RWPE1 (cell line): ENCODE measurements at regions not wholly inside any gene's neighbourhood (a gene's known extent, or its start where the extent isn't known, plus 50 kb on each side); places are given as distances from the start of the nearest gene placed in this dataset.

Experiments
- CTCF ChIA-PET: fragments of 350-600 bp; sonication (Branson Sonifier 250); formaldehyde crosslinking; extraction: SDS; loops from one replicate; lab custom pipeline; 2021; lab: Yijun Ruan, JAX
- POLR2A ChIA-PET: fragments of 400-600 bp; formaldehyde crosslinking; extraction: SDS; loops from one replicate; lab custom pipeline; 2020; ENCODE audit warnings: antibody characterized with exemption; ENCODE audit not compliant: low non-redundant PET; lab: Yijun Ruan, JAX
- DNase-seq: peaks from one replicate; pipeline ENCODE4 v3.0.0; 2012; ENCODE audit warnings: low spot score
- H3K27ac ChIP-seq: fragments of 450-650 bp; 2 replicates; pipeline ENCODE4 v1.5.1; 2017
- CTCF ChIP-seq: fragments of 450-650 bp; conservative IDR thresholded peaks from 2 replicates; pipeline ENCODE4 v1.5.1; 2017; ENCODE audit warnings: low read depth, mild to moderate bottlenecking

DNA sequence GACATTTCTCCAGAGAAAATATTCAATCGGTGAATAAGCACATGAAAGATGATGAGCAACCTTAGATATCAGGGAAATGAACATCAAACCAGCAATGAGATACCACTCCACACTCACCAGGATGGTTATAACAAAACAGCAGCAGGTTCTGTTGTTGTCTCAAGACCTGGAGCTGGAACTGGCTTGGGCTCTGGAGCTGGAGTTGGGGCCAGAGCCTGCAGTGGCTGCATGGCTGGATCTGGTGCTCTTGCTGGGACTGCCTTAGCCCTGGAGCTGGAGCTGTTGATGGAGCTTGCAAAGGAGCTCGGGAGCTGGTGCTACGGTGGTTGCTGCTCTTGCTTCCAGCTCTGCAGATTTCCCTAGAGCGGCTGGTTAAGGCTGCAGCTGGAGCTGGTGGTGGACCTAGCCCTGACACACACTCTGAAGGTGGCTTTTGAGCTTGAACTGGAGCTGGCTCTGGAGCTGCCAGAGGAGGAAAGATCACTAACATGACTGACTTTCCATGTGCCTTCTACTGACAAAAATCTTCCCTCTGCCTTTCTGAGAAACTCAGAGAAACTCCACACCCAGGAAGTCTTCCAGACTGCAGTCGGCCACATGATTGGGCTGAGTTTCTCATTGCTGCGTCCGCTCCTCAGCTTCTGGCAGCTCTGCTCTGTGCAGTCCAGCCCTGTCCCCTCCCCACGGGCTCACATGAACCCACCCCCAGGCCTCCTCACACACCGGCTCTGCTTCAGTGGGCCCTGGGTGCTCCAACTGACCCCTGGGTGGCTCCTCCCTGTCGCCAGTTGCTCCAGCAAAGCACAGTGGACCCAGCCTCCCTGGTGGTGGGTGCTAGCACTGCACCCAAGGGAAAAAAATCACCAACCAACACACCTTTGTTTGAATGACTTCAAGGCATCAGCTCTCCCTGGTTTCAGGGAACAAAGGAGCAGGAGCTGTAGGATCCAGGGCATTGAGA is 139.1 kb upstream of the FMN2 start:
- ChIA-PET POLR2A (no interaction called here), CTCF (interaction anchor here (0.5 to 1.5 kb wide), 14 partner anchors 11 to 1946 kb away, joined by 3 to 7 read pairs (median 4); no protein-coding TSS in a partner anchor)
- DNase-seq = peak; percentile 13
- no peak overlapping the region for H3K27ac ChIP-seq
- TF ChIP-seq CTCF = no peak; the same call in 1 of the 2 replicates

GRCh38 chr1:239954836-239955235 is 136.8 kb upstream of the FMN2 start:
- no peak for TF ChIP-seq CTCF
- DNase-seq = no peak
- ChIA-PET POLR2A (no interaction called here), CTCF (no interaction called here)
- no peak overlapping the region for H3K27ac ChIP-seq

GRCh38 chr1:239955431-239955830 is 136.3 kb upstream of the FMN2 start:
- H3K27ac ChIP-seq = no peak overlapping the region
- ChIA-PET POLR2A (no interaction called here), CTCF (no interaction called here)
- DNase-seq = no peak
- TF ChIP-seq CTCF = no peak

- DNase-seq = no peak
- CTCF ChIA-PET = no interaction called here
- H3K27ac ChIP-seq = no peak overlapping the region
- TF ChIP-seq CTCF = no peak
- POLR2A ChIA-PET = no interaction called here
These were observed 135.4 kb upstream of the FMN2 start for GRCh38 chr1:239956263-239956662.

DNA sequence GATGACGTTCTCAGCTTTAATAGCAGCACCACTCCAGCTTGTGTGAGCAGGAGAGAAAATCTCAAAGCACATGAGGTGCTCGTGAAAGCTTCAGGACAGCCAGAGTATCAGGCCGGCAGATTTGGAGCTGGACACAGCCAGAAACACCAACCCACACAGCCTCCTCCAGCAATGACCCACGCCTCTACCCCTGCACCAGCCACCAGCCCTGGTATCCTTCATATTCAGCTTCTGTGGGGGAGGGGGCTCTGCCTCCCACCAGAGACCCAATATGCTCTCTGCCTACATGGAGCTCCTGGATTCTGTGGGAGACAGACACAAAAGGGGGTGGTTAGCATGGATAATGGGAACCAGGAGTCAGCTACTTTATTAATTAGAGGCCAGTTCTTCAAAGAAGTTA is 133.6 kb upstream of the FMN2 start:
- TF ChIP-seq CTCF = no peak
- no peak for DNase-seq
- ChIA-PET POLR2A (no interaction called here), CTCF (interaction anchor here (0.5 to 1.0 kb wide), 2 partner anchors 26 to 46 kb away, joined by 3 to 4 read pairs; no protein-coding TSS in a partner anchor)
- no peak overlapping the region for H3K27ac ChIP-seq

GRCh38 chr1:239960366-239960765 is 131.3 kb upstream of the FMN2 start:
- no peak for TF ChIP-seq CTCF
- ChIA-PET POLR2A (no interaction called here), CTCF (interaction anchor here (0.8 kb wide), 1 partner anchor 9 kb away, joined by 3 read pairs; no protein-coding TSS in a partner anchor)
- no peak overlapping the region for H3K27ac ChIP-seq
- no peak for DNase-seq
